HCT116 (cell line): ENCODE measurements at regions not wholly inside any gene's neighbourhood (a gene's known extent, or its start where the extent isn't known, plus 50 kb on each side); places are given as distances from the start of the nearest gene placed in this dataset.

Source experiments
- ATAC-seq: fragments of 200-7000 bp; cut with Tn5 transposase; 2 replicates; pipeline ENCODE4 v1.9.1; 2020; ENCODE audit warnings: mild to moderate bottlenecking, moderate library complexity
- BruUV-seq: library from RNA; stranded (reverse); fragments of 400-500 nt; replicated peaks from 2 replicates; lab custom pipeline; 2021; lab: Mats Ljungman, UMichigan
- CTCF ChIA-PET: fragments of 300-600 bp; sonication (Branson Sonifier 250); formaldehyde crosslinking; loops from one replicate; lab custom pipeline; 2021; ENCODE audit warnings: antibody characterized with exemption; lab: Charles Lee
- POLR2A ChIA-PET: fragments of 300-600, 350-600 bp; sonication (Branson Sonifier 250); formaldehyde crosslinking; loops from one replicate; lab custom pipeline; 2021; ENCODE audit warnings: antibody characterized with exemption; lab: Charles Lee
- RAD21 ChIA-PET, 2 experiments: fragments of 300-600 bp; sonication (Branson Sonifier 250); formaldehyde crosslinking; loops; one replicate each; lab custom pipeline; 2023; ENCODE audit warnings: low total read pairs in 2 of 2; ENCODE audit not compliant: uncharacterized antibody in 2 of 2, unreplicated experiment in 2 of 2, low non-redundant PET in 1 of 2; lab: Charles Lee
- DNase-seq: peaks from one replicate; pipeline ENCODE4 v3.0.0-alpha.2; 2010; ENCODE audit warnings: low read depth, low spot score
- H2AFZ ChIP-seq: fragments of 200-600 bp; shearing (Covaris generic), sonication (generic); 2 replicates; pipeline ENCODE4 v1.6.1; 2017; ENCODE audit warnings: low read depth, mixed run types, mixed read lengths, antibody characterized with exemption, low read length; ENCODE audit not compliant: poor library complexity, severe bottlenecking
- H3K27ac ChIP-seq: 2 replicates; pipeline ENCODE4 v1.5.1; 2012; ENCODE audit warnings: low read depth, low read length
- H3K27me3 ChIP-seq: fragments of 200-600 bp; sonication (generic); 2 replicates; pipeline ENCODE4 v1.6.1; 2016; ENCODE audit warnings: mixed run types, low read length, mixed read lengths; ENCODE audit not compliant: insufficient read depth
- H3K36me3 ChIP-seq, 2 experiments: fragments of 200-500 bp in 1 of 2; fragments of 200-600 bp in 1 of 2; sonication (Bioruptor generic) in 1 of 2; sonication (generic) in 1 of 2; 2 replicates each; pipeline versions ENCODE4 v1.5.1 to v1.6.1; 2014 to 2016; ENCODE audit warnings: low read length in 2 of 2, inconsistent platforms in 1 of 2, mixed read lengths in 1 of 2, mixed run types in 1 of 2; ENCODE audit not compliant: insufficient read depth in 2 of 2, control insufficient read depth in 1 of 2
- H3K4me1 ChIP-seq, 2 experiments: fragments of 200-600 bp in 1 of 2; sonication (generic) in 1 of 2; 2 replicates each; pipeline versions ENCODE4 v1.5.1 to v1.6.1; 2012 to 2017; ENCODE audit warnings: low read length in 2 of 2, inconsistent platforms in 1 of 2, mild to moderate bottlenecking in 1 of 2, mixed read lengths in 1 of 2, mixed run types in 1 of 2, moderate library complexity in 1 of 2; ENCODE audit not compliant: insufficient read depth in 2 of 2, control insufficient read depth in 1 of 2
- H3K4me2 ChIP-seq: fragments of 200-600 bp; sonication (generic); 2 replicates; pipeline ENCODE4 v1.6.1; 2017; ENCODE audit warnings: mixed run types, low read length, mixed read lengths
- H3K4me3 ChIP-seq, 2 experiments: fragments of 200-600 bp in 1 of 2; sonication (generic) in 1 of 2; replicated peaks in 1 of 2; 2 replicates each; pipeline ENCODE4 v1.5.1; 2011 to 2016; ENCODE audit warnings: low read length in 2 of 2, control low read depth in 1 of 2, low read depth in 1 of 2, mild to moderate bottlenecking in 1 of 2, mixed read lengths in 1 of 2, mixed run types in 1 of 2
- H3K79me2 ChIP-seq: fragments of 200-600 bp; sonication (generic); 2 replicates; pipeline ENCODE4 v1.6.1; 2017; ENCODE audit warnings: mild to moderate bottlenecking, mixed run types, low read length, moderate library complexity, mixed read lengths; ENCODE audit not compliant: insufficient read depth
- H3K9ac ChIP-seq: fragments of 200-600 bp; sonication (generic); 2 replicates; pipeline ENCODE4 v1.6.1; 2016; ENCODE audit warnings: low read length, mixed read lengths
- H3K9me2 ChIP-seq: fragments of 200-600 bp; sonication (generic), shearing (Covaris generic); 2 replicates; pipeline ENCODE4 v1.6.1; 2017; ENCODE audit warnings: mixed run types, mild to moderate bottlenecking, moderate library complexity; ENCODE audit not compliant: insufficient read depth
- H3K9me3 ChIP-seq, 2 experiments: fragments of 200-500 bp in 1 of 2; fragments of 200-600 bp in 1 of 2; sonication (Bioruptor generic) in 1 of 2; sonication (generic) in 1 of 2; 2 replicates each; pipeline ENCODE4 v1.6.1; 2014 to 2017; ENCODE audit warnings: low read length in 2 of 2, mixed read lengths in 2 of 2, inconsistent platforms in 1 of 2, low read depth in 1 of 2, mild to moderate bottlenecking in 1 of 2, mixed run types in 1 of 2, moderate library complexity in 1 of 2; ENCODE audit not compliant: control insufficient read depth in 1 of 2, insufficient read depth in 1 of 2
- H4K20me1 ChIP-seq: fragments of 200-600 bp; sonication (generic), shearing (Covaris generic); 2 replicates; pipeline ENCODE4 v1.6.1; 2017; ENCODE audit warnings: mixed run types, mild to moderate bottlenecking, moderate library complexity; ENCODE audit not compliant: insufficient read depth
- ATF3 ChIP-seq: IDR thresholded peaks from 2 replicates; pipeline ENCODE4 v1.6.1; 2012
- CEBPB ChIP-seq: IDR thresholded peaks from 2 replicates; pipeline ENCODE4 v1.6.1; 2012; ENCODE audit warnings: low read depth
- ELF1 ChIP-seq: IDR thresholded peaks from 2 replicates; pipeline ENCODE4 v1.6.1; 2012; ENCODE audit warnings: low read depth, borderline replicate concordance
- EZH2 ChIP-seq: fragments of 200-600 bp; sonication (generic); IDR thresholded peaks from 2 replicates; pipeline ENCODE4 v1.6.1; 2017; ENCODE audit warnings: antibody characterized with exemption, mixed run types
- EZH2phosphoT487 ChIP-seq: fragments of 200-600 bp; IDR thresholded peaks from 2 replicates; pipeline ENCODE4 v1.6.1; 2018; ENCODE audit warnings: antibody characterized with exemption, borderline replicate concordance
- JUND ChIP-seq: IDR thresholded peaks from 2 replicates; pipeline ENCODE4 v1.6.1; 2012
- MAX ChIP-seq: IDR thresholded peaks from 2 replicates; pipeline ENCODE4 v1.6.1; 2012
- SIN3A ChIP-seq: IDR thresholded peaks from 2 replicates; pipeline ENCODE4 v1.6.1; 2012; ENCODE audit warnings: low read depth
- YY1 ChIP-seq: IDR thresholded peaks from 2 replicates; pipeline ENCODE4 v1.6.1; 2011; ENCODE audit warnings: low read length, low read depth, moderate library complexity, mild to moderate bottlenecking; ENCODE audit not compliant: insufficient replicate concordance; ENCODE audit errors: extremely low read depth
- ZBTB33 ChIP-seq: IDR thresholded peaks from 2 replicates; pipeline ENCODE4 v1.6.1; 2011; ENCODE audit warnings: mild to moderate bottlenecking, low read length, moderate library complexity; ENCODE audit not compliant: insufficient replicate concordance; ENCODE audit errors: extremely low read depth
- ZNF274 ChIP-seq: fragments of 200-500 bp; sonication (Bioruptor generic); IDR thresholded peaks from 2 replicates; pipeline ENCODE4 v1.6.1; 2014; ENCODE audit warnings: mild to moderate bottlenecking, low read depth, low read length, inconsistent platforms
- intact Hi-C: fragments of 100-400 bp; cut with micrococcal nuclease; formaldehyde crosslinking; loops from 2 replicates; pipeline ENCODE4 v1.10.0; 2022
- TF ChIP-seq, protein P1 (sequence below): IDR thresholded peaks from 2 replicates; pipeline ENCODE4 v1.6.1; 2012; ENCODE audit warnings: low read depth

GRCh38 chr4:123327346-123327745 is 69.2 kb upstream of the SPRY1 start:
- Histone ChIP-seq H3K79me2 (no peaks in the 10 kb centered on the region), H3K4me2 (no peak overlapping the region), H3K9me2 (no peaks in the 10 kb centered on the region; the same call in 1 of the 2 replicates), H3K9ac (no peak overlapping the region), H3K27ac (no peak overlapping the region), H2AFZ (no peak overlapping the region), H3K4me3 (no peak overlapping the region), H3K36me3 (no peaks in the 10 kb centered on the region), H4K20me1 (no peaks in the 10 kb centered on the region), H3K4me1 (no peaks in the 10 kb centered on the region)
- RAD21 ChIA-PET, result no interaction called here
- BruUV-seq, result no TSS peak
- TF ChIP-seq ATF3 (no peak), CEBPB (no peak)
- TF ChIP-seq, all 23 proteins: peak for 0
- ChIA-PET POLR2A (no interaction called here), CTCF (no interaction called here)
- Histone ChIP-seq H3K27me3 (no peaks in the 10 kb centered on the region), H3K9me3 (no peaks in the 10 kb centered on the region)
- DNase-seq, result no peak
- intact Hi-C loops, result no loop called here
- ATAC-seq, result no peak

- Histone ChIP-seq H3K9me2 (no peaks in the 10 kb centered on the region; the same call in 1 of the 2 replicates), H3K27me3 (no peaks in the 10 kb centered on the region), H3K4me3 (no peak overlapping the region), H3K9me3 (no peaks in the 10 kb centered on the region), H3K9ac (no peak overlapping the region), H3K4me1 (no peaks in the 10 kb centered on the region), H3K27ac (no peak overlapping the region), H4K20me1 (no peaks in the 10 kb centered on the region)
- CTCF ChIA-PET, result no interaction called here
- RAD21 ChIA-PET, result no interaction called here
- ATAC-seq, result no peak
- BruUV-seq, result no TSS peak
- DNase-seq, result no peak
- TF ChIP-seq ATF3 (no peak), SIN3A (no peak), ZBTB33 (no peak), ZNF274 (no peak), YY1 (no peak), JUND (no peak), EZH2 (no peak), MAX (no peak), EZH2phosphoT487 (no peak), ELF1 (no peak)
- TF ChIP-seq, protein P1, sequence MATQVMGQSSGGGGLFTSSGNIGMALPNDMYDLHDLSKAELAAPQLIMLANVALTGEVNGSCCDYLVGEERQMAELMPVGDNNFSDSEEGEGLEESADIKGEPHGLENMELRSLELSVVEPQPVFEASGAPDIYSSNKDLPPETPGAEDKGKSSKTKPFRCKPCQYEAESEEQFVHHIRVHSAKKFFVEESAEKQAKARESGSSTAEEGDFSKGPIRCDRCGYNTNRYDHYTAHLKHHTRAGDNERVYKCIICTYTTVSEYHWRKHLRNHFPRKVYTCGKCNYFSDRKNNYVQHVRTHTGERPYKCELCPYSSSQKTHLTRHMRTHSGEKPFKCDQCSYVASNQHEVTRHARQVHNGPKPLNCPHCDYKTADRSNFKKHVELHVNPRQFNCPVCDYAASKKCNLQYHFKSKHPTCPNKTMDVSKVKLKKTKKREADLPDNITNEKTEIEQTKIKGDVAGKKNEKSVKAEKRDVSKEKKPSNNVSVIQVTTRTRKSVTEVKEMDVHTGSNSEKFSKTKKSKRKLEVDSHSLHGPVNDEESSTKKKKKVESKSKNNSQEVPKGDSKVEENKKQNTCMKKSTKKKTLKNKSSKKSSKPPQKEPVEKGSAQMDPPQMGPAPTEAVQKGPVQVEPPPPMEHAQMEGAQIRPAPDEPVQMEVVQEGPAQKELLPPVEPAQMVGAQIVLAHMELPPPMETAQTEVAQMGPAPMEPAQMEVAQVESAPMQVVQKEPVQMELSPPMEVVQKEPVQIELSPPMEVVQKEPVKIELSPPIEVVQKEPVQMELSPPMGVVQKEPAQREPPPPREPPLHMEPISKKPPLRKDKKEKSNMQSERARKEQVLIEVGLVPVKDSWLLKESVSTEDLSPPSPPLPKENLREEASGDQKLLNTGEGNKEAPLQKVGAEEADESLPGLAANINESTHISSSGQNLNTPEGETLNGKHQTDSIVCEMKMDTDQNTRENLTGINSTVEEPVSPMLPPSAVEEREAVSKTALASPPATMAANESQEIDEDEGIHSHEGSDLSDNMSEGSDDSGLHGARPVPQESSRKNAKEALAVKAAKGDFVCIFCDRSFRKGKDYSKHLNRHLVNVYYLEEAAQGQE, result no peak
- TF ChIP-seq, all 23 proteins: peak for 0
- POLR2A ChIA-PET, result no interaction called here
- H2AFZ ChIP-seq, result no peak overlapping the region
- no peaks in the 10 kb centered on the region for H3K79me2 ChIP-seq
- intact Hi-C loops, result no loop called here
- H3K36me3 ChIP-seq, result no peaks in the 10 kb centered on the region
- no peak overlapping the region for H3K4me2 ChIP-seq
Observed at GRCh38 chr4:123327846-123328429, 68.7 kb upstream of the SPRY1 start.
